ENCODE measurements at regions not wholly inside any gene's neighbourhood (a gene's known extent, or its start where the extent isn't known, plus 50 kb on each side); places are given as distances from the start of the nearest gene placed in this dataset.
A peak's percentile ranks its signal among the peaks of the same experiment; 100 is the strongest.

DNA sequence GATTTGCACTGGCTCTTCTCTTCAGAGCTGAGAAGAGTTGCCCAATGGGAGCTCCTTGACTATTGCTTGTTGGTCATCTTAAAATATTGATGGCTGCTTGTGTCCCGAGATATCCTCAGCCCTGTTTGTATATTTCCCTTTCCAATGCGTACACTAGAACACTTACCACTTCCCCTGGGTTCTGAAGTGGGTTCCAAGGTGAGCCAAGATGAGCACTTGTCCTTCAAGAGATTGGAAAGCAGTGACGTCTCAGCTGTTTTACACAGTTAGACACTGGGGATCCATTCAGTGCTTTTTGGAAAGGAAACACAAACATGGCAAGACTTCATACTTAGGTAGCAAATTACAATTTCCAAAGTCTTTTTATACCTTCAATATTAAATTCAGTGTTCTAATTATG is 716.4 kb upstream of the CITED2 start:
- no peaks in the 10 kb centered on the region for H3K4me1 ChIP-seq (ENCODE audit: control insufficient read depth, insufficient read depth, low read length)
- no peaks in the 10 kb centered on the region for H3K36me3 ChIP-seq (ENCODE audit: control insufficient read depth, insufficient read depth, low read length, severe bottlenecking)
- no peaks in the 10 kb centered on the region for H3K27me3 ChIP-seq (replicated peaks; ENCODE audit: control insufficient read depth, insufficient read depth, low read length)
- no peaks in the 10 kb centered on the region for H3K9me3 ChIP-seq (ENCODE audit: control insufficient read depth, low read length)
- DNase-seq (ENCODE audit: low read depth): no peak
- no peak overlapping the region for H3K9ac ChIP-seq (ENCODE audit: low read length)
- no peak overlapping the region for H3K4me3 ChIP-seq (ENCODE audit: low read length)

- no peak for DNase-seq (ENCODE audit: low read depth)
- Histone ChIP-seq H3K36me3 (ENCODE audit: control insufficient read depth, insufficient read depth, low read length, severe bottlenecking) (no peaks in the 10 kb centered on the region), H3K27me3 (replicated peaks; ENCODE audit: control insufficient read depth, insufficient read depth, low read length) (no peaks in the 10 kb centered on the region)
These were observed 708.9 kb upstream of the CITED2 start for GRCh38 chr6:140083375-140083774.

GRCh38 chr6:140082867-140083297 is 708.4 kb upstream of the CITED2 start:
- Histone ChIP-seq H3K4me3 (ENCODE audit: low read length) (no peak overlapping the region), H3K9me3 (ENCODE audit: control insufficient read depth, low read length) (no peaks in the 10 kb centered on the region), H3K4me1 (ENCODE audit: control insufficient read depth, insufficient read depth, low read length) (peaks cover 46% of the 10 kb centered on the region), H3K9ac (ENCODE audit: low read length) (peak overlapping the region; percentile 13), H3K36me3 (ENCODE audit: control insufficient read depth, insufficient read depth, low read length, severe bottlenecking) (no peaks in the 10 kb centered on the region), H3K27me3 (replicated peaks; ENCODE audit: control insufficient read depth, insufficient read depth, low read length) (no peaks in the 10 kb centered on the region)
- DNase-seq (ENCODE audit: low read depth): peak; percentile 49

More at GRCh38 chr6:140083375-140083774, 708.9 kb upstream of the CITED2 start:
- no peak overlapping the region for H3K4me3 ChIP-seq (ENCODE audit: low read length)
- peaks cover 41% of the 10 kb centered on the region for H3K4me1 ChIP-seq (ENCODE audit: control insufficient read depth, insufficient read depth, low read length)
- peak overlapping the region; percentile 13 for H3K9ac ChIP-seq (ENCODE audit: low read length)
- H3K9me3 ChIP-seq (ENCODE audit: control insufficient read depth, low read length): no peaks in the 10 kb centered on the region

DNA sequence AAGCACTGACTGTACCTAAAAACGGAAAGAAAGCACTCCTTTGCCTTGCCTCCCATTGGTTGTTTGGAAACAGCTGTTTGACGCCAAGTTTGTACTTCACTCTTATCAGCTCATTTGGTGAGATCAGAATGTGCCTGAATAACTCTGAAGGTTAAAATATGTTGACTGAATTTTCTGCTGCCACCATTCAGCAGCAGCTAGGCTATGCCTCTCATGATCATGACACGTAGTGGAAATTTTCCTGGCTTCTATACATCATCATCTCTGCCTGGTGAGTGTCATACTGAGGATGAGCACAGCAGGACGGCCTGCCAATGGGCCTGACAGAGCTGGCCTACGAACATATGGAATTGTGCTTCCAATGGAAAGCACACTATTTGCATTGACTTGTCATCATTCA is 704.9 kb upstream of the CITED2 start:
- Histone ChIP-seq H3K4me3 (ENCODE audit: low read length) (peak overlapping the region; percentile 12), H3K9me3 (ENCODE audit: control insufficient read depth, low read length) (no peaks in the 10 kb centered on the region), H3K4me1 (ENCODE audit: control insufficient read depth, insufficient read depth, low read length) (peaks cover 50% of the 10 kb centered on the region), H3K27me3 (replicated peaks; ENCODE audit: control insufficient read depth, insufficient read depth, low read length) (no peaks in the 10 kb centered on the region), H3K36me3 (ENCODE audit: control insufficient read depth, insufficient read depth, low read length, severe bottlenecking) (no peaks in the 10 kb centered on the region), H3K9ac (ENCODE audit: low read length) (peak overlapping the region; percentile 75)
- DNase-seq (ENCODE audit: low read depth): peak; percentile 28

GRCh38 chr6:140078561-140079125 is 704.2 kb upstream of the CITED2 start:
- no peaks in the 10 kb centered on the region for H3K36me3 ChIP-seq (ENCODE audit: control insufficient read depth, insufficient read depth, low read length, severe bottlenecking)
- peaks cover 48% of the 10 kb centered on the region for H3K4me1 ChIP-seq (ENCODE audit: control insufficient read depth, insufficient read depth, low read length)
- DNase-seq (ENCODE audit: low read depth): peak; percentile 90
- H3K27me3 ChIP-seq (replicated peaks; ENCODE audit: control insufficient read depth, insufficient read depth, low read length): no peaks in the 10 kb centered on the region
- H3K9ac ChIP-seq (ENCODE audit: low read length): peak overlapping the region; percentile 75
- H3K4me3 ChIP-seq (ENCODE audit: low read length): peak overlapping the region; percentile 49
- no peaks in the 10 kb centered on the region for H3K9me3 ChIP-seq (ENCODE audit: control insufficient read depth, low read length)

DNA sequence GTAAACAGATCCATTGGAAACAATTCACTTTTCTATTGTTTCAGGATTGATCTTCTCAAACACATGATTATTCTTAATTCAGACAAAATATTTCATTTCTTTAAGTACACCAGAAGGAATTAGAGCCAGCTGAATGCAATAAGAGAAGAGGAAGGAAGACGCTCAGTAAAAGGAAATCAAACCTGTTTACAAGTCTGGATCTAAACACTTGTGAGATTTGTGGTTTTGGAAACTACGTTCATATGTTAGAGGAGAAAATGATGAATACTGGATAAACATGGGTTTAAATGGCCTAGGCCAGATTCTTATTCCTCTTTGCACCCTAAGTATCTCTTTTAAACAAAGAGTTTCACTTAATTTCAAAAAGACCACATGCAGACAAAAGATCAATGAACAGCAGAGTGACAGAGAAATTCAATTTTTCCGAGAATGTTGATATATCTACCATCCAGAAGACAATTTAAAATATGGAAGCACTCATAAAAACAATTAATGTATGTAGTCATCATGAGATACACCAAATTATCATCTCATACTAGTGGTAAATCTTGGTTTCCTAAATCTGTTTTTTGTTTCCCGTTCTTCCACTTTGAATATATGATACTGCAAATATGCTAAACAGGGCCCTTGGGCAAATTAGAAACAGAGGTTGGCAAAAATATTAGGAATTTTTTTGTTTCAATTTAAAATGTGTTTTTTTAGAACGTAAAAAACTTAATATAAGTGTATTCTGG is 703.5 kb upstream of the CITED2 start:
- peak overlapping the region; percentile 49 for H3K4me3 ChIP-seq (ENCODE audit: low read length)
- H3K9me3 ChIP-seq (ENCODE audit: control insufficient read depth, low read length): no peaks in the 10 kb centered on the region
- no peaks in the 10 kb centered on the region for H3K36me3 ChIP-seq (ENCODE audit: control insufficient read depth, insufficient read depth, low read length, severe bottlenecking)
- H3K27me3 ChIP-seq (replicated peaks; ENCODE audit: control insufficient read depth, insufficient read depth, low read length): no peaks in the 10 kb centered on the region
- DNase-seq (ENCODE audit: low read depth): peak; percentile 23
- peaks cover 48% of the 10 kb centered on the region for H3K4me1 ChIP-seq (ENCODE audit: control insufficient read depth, insufficient read depth, low read length)
- H3K9ac ChIP-seq (ENCODE audit: low read length): peak overlapping the region; percentile 75

- no peaks in the 10 kb centered on the region for H3K36me3 ChIP-seq (ENCODE audit: control insufficient read depth, insufficient read depth, low read length, severe bottlenecking)
- H3K4me3 ChIP-seq (ENCODE audit: low read length): no peak overlapping the region
- peaks cover 55% of the 10 kb centered on the region for H3K4me1 ChIP-seq (ENCODE audit: control insufficient read depth, insufficient read depth, low read length)
- DNase-seq (ENCODE audit: low read depth): no peak
- H3K9me3 ChIP-seq (ENCODE audit: control insufficient read depth, low read length): no peaks in the 10 kb centered on the region
- H3K9ac ChIP-seq (ENCODE audit: low read length): no peak overlapping the region
- no peaks in the 10 kb centered on the region for H3K27me3 ChIP-seq (replicated peaks; ENCODE audit: control insufficient read depth, insufficient read depth, low read length)
These were observed 701.7 kb upstream of the CITED2 start for GRCh38 chr6:140076105-140076504.

- no peaks in the 10 kb centered on the region for H3K9me3 ChIP-seq (ENCODE audit: control insufficient read depth, low read length)
- H3K4me1 ChIP-seq (ENCODE audit: control insufficient read depth, insufficient read depth, low read length): peaks cover 47% of the 10 kb centered on the region
- no peaks in the 10 kb centered on the region for H3K36me3 ChIP-seq (ENCODE audit: control insufficient read depth, insufficient read depth, low read length, severe bottlenecking)
- peak; percentile 76 for DNase-seq (ENCODE audit: low read depth)
- H3K9ac ChIP-seq (ENCODE audit: low read length): peak overlapping the region; percentile 84
- H3K4me3 ChIP-seq (ENCODE audit: low read length): no peak overlapping the region
- H3K27me3 ChIP-seq (replicated peaks; ENCODE audit: control insufficient read depth, insufficient read depth, low read length): no peaks in the 10 kb centered on the region
These were observed 699.0 kb upstream of the CITED2 start for GRCh38 chr6:140073456-140073855.

DNA sequence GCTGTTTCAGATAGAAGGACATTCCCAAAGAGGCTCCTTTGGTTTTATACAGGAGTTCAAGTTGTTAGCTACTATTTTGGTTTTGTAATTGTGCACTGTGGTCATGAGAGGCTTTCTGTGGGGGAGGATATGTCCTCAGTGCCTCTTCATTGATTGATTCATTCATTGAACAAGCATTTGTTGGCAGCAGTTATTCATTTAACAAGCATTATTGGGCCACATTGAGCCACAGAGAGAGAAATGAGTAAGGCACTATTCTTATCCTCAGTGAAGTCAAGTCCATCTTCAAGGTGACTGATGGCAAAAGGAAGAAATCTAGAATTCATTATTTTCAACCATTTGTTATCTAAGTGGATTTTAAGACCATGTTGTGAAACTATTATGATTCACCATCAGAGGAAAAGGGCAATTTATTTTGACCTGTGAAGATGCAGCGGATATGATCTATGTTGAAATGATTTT is 697.2 kb upstream of the CITED2 start:
- Histone ChIP-seq H3K36me3 (ENCODE audit: control insufficient read depth, insufficient read depth, low read length, severe bottlenecking) (no peaks in the 10 kb centered on the region), H3K4me1 (ENCODE audit: control insufficient read depth, insufficient read depth, low read length) (peaks cover 37% of the 10 kb centered on the region), H3K4me3 (ENCODE audit: low read length) (no peak overlapping the region), H3K9me3 (ENCODE audit: control insufficient read depth, low read length) (no peaks in the 10 kb centered on the region), H3K27me3 (replicated peaks; ENCODE audit: control insufficient read depth, insufficient read depth, low read length) (no peaks in the 10 kb centered on the region), H3K9ac (ENCODE audit: low read length) (peak overlapping the region; percentile 84)
- peak; percentile 64 for DNase-seq (ENCODE audit: low read depth)

- H3K4me3 ChIP-seq (ENCODE audit: low read length): no peak overlapping the region
- no peaks in the 10 kb centered on the region for H3K9me3 ChIP-seq (ENCODE audit: control insufficient read depth, low read length)
- H3K36me3 ChIP-seq (ENCODE audit: control insufficient read depth, insufficient read depth, low read length, severe bottlenecking): no peaks in the 10 kb centered on the region
- H3K27me3 ChIP-seq (replicated peaks; ENCODE audit: control insufficient read depth, insufficient read depth, low read length): no peaks in the 10 kb centered on the region
- H3K4me1 ChIP-seq (ENCODE audit: control insufficient read depth, insufficient read depth, low read length): peaks cover 37% of the 10 kb centered on the region
- peak; percentile 84 for DNase-seq (ENCODE audit: low read depth)
- peak overlapping the region; percentile 84 for H3K9ac ChIP-seq (ENCODE audit: low read length)
These were observed 696.5 kb upstream of the CITED2 start for GRCh38 chr6:140070846-140071473.

DNA sequence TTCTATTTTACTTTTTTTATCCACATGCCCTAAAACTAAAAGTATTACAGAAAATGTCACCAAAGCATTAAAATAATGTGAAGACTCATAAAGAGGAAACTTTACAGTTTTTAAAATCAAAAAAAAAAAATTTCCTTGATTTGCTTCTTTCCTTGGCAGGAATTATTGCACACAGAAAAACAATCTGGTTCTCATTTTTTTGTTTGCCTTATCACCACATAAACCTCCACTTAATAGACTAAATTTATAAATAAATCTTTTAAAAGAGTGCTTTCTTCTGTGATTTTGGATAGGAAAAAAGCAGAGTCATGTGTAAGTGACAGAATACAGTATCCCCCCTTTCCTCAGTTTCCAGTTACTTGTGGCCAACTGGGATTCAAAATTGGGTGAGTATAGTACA is 695.1 kb upstream of the CITED2 start:
- Histone ChIP-seq H3K9ac (ENCODE audit: low read length) (peak overlapping the region; percentile 84), H3K27me3 (replicated peaks; ENCODE audit: control insufficient read depth, insufficient read depth, low read length) (no peaks in the 10 kb centered on the region), H3K4me3 (ENCODE audit: low read length) (no peak overlapping the region), H3K9me3 (ENCODE audit: control insufficient read depth, low read length) (no peaks in the 10 kb centered on the region), H3K36me3 (ENCODE audit: control insufficient read depth, insufficient read depth, low read length, severe bottlenecking) (no peaks in the 10 kb centered on the region), H3K4me1 (ENCODE audit: control insufficient read depth, insufficient read depth, low read length) (peaks cover 37% of the 10 kb centered on the region)
- no peak for DNase-seq (ENCODE audit: low read depth)

All from adipocyte (in vitro differentiated cells).